GM18907 (cell line): ENCODE measurements at regions not wholly inside any gene's neighbourhood (a gene's known extent, or its start where the extent isn't known, plus 50 kb on each side); places are given as distances from the start of the nearest gene placed in this dataset.

Experiments used
- ATAC-seq: cut with Tn5 transposase; IDR thresholded peaks from one replicate; pipeline ENCODE4 v1.9.1; 2021; ENCODE audit warnings: mild to moderate bottlenecking, moderate library complexity; ENCODE audit not compliant: unreplicated experiment

DNA sequence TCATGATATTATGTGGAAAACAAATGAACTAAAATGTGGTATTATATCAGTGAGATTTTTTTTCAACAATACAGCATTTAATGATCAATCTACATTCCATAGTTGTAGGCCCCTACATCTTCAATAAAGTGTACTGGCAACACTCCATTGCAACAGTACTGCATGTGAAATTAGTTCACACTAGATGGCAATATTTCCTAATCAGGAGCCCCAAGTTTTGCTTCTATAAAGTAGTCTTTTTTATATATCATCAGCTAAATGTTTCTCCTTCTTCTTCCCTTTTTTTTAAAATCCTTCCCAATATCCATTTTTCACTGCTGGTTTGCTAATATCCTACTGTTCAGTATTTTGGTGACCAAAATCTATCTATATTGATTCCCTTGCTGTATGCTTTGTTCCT lies 528.3 kb upstream of the ATXN8OS start:
- ATAC-seq: no peak

DNA sequence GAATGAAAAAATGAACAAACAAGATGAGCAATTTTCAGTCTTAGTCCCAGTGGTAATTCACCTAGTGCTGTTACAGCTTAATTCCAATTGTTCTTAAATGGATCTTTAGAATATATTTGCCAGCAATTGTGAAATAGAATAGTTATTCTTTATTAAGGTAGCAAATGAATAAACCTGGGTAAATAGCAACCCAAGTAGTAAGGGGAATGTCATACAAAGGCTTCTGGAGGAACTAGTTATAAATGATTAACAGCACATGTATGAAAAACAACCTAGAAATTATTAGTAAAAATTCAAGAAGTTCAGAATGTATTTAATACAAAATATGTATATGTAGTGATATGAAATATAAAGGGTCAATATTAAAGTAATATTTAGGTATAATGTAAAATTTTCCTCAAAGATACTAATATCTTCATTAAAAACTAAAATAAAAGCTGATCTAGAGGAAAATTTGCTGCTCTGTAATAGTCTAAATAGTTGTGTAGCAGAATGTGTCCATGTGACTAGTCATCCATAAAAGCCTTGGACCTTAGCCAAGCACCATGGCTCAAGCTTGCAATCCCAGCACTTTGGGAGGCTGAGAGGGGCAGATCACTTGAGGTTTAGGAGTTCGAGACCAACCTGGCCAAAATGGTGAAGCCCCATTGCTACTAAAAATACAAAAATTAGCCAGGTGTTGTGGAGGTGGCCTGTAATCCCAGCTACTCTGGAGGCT lies 535.9 kb upstream of the ATXN8OS start:
- ATAC-seq: no peak

DNA sequence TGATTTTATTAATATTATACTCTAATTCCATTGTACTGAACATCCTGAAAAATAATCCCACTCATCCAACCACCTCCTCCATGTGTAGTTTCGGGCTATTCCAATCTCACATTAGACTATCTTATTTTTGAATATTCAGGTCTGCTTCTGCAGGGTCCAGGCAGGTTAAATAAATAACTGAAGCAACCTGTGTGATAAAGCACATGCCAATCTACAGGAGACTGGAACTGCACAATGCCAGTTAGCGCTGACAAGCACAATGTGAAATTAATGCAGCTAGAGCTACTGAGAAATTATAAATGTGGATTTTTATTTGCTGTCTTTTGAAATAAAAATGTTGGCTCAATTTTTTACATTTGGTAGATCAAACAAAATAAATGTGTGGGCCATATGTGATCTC lies 540.1 kb upstream of the ATXN8OS start:
- ATAC-seq: no peak

DNA sequence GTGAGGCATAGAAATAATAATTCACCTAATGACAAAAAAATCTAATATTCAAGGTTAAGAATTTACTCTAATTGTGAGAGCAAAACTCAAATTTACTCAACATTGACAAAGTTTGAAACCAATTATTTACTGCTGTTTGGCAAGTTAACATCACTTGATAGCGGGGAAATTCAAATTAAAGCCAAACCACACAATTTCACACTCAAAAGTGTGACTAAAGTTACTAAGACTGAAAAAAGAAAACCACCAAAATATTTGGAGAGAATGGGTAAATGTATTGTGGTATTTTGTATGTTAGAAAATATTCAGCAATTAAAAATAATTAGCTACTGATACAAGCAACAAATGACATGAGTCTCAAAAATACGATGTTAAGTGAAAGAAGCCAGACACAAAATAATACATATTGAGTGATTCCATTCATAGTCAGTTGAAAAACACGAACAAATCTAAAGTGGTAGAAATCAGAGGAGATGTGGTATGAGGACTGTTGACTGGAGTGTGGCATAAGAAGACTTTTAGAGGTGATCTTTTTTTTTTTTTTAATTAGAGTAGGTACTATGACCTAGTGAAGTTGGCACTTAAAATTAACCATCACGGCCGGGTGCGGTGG lies 541.4 kb upstream of the ATXN8OS start:
- no peak for ATAC-seq

DNA sequence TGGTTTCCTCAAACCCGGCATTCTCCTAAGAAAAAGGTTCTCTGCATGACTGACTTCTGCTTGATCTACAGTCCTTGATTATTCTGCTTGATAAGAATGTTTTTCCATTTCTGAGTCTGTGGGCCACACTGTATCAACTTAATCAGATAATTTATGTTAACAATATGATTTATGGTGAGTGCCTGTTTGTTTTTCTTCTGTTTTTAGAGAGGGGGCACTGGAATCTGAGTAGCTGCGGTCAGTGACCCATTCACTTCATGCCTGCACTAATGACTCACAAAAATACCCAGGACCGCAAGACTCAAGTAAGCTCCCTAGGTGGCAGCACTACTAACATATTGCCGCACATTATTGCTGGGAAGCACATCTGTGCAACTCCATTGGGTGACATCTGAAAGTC lies 542.3 kb upstream of the ATXN8OS start:
- no peak for ATAC-seq

DNA sequence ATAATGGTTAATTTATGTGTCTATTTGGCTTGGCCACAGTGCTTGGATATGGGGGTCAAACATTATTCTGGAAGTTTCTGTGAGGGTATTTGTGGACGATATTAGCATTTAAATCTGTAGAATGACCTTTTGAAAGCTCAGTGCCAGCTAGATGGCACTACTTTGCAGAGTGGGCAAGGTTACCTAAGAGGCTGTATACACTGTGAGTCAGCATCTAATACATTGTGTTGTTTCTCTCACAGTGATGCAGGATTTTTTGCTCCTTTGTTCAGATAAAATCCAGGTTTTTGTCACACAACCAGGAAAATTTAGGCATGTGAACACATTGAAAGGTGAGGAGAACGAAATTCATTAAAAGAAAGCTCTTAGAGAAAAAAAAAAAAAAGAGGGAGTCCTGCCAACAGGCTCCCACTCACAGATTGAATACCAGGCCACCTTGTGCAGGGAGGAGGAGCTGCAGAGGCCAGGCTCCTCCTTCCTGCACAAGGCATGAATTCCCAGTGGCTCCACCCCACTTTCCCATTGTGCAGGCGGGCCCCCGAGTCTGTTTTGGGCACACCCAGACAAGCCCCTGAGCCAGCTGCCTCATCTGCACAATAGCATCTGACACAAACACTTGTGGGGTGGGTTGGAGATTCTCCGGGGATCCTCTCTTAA lies 551.0 kb upstream of the ATXN8OS start:
- ATAC-seq: no peak

DNA sequence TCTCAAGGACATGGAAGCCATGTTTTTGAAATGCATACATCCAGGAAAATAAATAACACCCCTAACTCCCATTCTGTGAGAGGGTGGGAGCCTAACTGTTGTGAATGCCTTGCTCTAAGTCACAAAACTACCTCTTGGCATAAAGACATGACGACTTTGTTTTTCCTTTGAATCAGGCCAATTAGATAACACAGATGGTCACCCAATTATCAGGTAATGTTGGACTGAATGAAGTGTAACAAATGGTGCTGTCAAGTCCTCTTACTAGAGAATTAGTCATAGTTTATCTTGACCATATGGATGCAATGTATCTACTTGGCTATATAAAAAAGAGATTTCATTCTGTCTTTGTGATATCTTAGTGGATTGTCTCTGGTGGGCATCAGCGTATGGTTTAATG lies 553.6 kb upstream of the ATXN8OS start:
- ATAC-seq: no peak

DNA sequence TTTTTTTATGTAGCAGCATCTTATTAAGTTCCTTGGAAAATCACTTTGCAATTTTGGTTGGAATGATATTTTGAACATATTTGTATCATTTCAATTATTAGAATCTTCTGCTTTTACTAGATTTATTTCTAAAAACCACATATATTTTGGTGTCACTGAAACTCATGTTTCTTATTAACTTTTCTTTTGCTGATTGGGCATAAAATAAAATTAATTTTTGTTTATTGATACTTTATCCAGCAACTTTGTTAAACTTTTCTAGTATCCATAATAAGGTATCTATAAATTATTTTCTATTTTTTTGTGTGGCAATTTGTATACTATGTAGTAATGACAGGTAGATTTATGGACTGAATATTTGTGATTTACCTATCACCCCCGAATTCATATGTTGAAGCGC lies 556.4 kb upstream of the ATXN8OS start:
- ATAC-seq: no peak

DNA sequence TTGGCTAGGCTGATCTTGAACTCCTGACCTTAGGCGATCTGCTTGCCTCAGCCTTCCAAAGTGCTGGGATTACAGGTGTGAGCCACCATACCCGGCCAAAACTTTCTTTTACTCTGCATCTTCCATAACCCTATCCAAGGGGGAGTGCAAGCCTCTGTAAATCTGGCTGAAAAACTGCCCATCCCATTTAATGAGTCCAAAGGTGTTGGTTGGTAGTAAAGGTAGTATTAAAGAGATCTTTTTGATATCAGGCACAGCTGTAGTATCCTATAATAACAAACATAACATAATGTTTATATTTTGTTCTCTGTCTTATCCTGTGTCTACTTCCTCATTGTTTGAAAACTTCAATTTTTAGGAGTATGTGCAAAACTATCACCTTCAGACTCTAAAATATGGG lies 559.8 kb upstream of the ATXN8OS start:
- ATAC-seq: no peak

DNA sequence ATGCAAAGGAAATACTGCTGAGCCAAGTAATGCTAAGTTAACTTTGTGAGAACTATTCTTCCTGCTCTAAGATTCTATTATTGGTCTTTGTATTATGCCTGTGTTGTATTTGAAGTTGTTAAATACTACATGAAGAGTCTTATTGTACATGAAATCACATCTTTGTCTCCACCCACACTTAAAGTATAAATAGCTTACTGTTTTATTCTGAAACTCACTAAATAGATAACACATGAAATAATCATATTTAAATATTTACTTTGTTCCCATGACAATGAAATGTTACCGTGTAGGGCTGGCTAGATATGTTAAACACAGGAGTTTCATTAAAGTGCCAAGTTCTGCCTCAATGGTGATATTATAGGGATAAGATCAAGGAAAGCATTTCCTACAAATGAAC lies 562.1 kb upstream of the ATXN8OS start:
- ATAC-seq: no peak

DNA sequence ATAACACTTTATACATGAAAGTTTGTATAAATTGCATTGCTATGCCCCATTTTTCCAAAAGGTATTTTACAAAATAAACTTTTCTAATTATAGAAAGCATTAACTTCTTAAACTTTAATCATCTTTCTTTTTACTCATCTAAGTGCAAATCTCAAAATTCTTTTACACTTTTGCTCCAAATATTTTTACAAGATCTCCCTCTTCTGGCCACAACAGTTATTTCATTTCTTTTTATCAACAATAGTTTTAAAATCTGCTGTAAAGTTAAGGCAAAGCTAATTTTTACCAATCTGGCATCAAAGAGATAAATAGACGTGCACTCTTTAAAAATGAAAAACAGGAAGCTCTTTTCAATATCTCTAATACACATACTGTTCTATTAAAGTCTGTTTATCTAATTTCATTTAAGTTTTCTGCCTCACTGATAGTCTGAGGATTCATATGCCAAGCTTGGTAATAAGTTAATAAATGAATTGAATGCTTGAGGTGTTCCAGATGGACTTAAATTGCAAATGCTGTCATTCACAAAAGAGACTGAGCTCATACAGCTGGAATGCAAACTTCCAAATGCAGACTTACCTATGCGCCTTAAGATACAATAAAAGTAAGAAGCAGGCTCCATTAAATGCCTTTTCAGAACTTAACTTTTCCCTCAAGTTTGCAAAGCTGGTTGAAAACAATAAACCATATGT lies 583.0 kb upstream of the ATXN8OS start:
- ATAC-seq: no peak

DNA sequence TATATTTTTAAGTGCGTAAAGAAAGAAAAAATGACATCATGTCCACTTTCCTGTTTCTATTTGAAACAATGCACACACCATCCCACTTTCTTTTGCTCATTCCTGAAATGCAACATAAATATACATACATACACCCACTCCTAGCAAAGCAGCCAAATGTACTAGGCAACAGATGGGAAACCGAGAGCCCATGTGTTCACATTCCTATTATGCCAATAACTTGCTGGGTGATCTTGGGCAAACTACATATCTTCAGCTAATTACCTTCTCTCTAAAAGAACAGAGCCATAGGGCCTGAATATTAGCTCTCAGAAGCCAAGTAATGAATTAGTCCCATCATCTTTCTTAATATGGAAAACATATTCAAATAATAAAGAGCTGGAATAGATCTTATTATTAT lies 610.6 kb upstream of the ATXN8OS start:
- ATAC-seq: no peak

DNA sequence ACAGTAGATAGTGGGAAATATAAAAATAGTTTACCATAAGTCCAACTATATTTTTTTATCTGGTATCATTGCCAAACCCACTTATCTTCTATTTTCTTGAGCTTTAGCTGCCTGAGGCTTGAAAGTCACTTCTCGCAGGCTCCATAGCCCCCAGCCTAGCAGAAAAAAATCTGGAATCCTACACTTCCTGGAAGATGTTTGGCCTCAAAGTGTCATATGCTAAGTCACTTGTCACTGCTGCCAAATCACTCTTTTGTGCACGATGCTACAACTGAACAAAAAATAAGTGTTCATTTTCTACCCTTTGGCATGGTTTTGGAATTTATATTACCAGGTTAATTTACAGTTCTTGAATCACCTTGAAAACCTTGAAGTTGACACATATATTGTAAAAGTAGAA lies 612.5 kb upstream of the ATXN8OS start:
- no peak for ATAC-seq

DNA sequence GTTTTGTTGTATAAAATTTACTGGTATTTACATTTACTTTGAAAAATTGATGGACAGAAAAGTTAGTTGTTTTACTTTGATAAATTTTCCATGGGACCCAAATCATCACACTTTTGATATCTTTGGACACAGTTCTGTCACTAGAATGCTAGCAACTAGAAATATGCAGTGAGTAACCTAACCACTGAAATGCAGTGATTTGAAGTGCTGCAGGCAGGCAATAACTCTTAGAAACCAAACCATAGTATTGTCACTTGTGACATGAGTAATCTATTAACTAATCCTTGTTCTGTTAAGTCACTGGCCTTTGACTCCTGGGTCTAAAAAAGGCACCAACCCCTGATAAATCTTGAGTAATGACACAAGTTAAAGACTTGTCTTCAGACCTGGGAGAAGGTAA lies 620.0 kb upstream of the ATXN8OS start:
- ATAC-seq: no peak

DNA sequence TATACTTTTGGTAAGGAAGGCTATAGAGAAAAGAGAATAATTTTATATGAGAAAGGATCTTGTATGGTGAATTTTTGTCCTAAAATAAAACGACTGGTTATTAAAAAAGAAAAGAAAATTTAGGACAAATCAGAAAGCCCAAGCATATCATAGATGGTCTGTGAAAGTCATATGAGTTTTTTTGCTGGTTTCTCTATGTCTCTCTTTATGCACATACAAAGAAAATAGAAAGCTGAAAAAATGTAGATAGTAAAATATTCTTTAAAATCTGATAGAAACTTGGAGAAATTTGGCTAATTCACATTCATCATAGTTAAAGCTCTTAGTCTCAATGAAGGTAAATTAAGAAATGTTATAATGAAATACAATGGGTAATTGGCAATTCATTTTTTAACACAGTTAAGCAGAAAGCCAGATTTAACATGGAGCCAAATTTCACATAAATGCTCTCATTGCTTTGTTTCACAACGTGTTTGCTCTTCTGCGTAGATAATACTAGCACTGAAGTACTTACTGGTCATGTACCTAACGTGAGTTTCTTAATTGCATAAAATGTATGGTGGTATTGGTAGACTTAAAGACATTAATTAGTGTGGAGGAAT lies 621.5 kb upstream of the ATXN8OS start:
- no peak for ATAC-seq

DNA sequence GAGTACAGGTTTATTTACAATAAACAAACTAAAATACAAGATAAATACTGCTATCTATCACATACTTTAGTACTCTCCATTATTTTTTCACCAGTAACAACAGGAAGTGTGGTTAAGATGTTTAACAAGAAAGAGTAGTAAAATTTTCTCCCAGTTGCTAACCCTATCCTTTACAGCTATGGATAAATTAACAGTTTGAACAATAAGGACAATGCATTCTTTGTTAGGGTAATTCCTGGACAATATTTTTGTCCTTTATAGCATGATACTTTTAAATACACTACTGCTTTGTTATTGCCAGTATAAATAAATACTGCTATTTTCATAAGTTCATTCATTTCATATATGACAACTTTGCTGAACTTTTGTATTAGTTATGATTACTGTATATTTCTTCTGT lies 630.2 kb upstream of the ATXN8OS start:
- no peak for ATAC-seq

DNA sequence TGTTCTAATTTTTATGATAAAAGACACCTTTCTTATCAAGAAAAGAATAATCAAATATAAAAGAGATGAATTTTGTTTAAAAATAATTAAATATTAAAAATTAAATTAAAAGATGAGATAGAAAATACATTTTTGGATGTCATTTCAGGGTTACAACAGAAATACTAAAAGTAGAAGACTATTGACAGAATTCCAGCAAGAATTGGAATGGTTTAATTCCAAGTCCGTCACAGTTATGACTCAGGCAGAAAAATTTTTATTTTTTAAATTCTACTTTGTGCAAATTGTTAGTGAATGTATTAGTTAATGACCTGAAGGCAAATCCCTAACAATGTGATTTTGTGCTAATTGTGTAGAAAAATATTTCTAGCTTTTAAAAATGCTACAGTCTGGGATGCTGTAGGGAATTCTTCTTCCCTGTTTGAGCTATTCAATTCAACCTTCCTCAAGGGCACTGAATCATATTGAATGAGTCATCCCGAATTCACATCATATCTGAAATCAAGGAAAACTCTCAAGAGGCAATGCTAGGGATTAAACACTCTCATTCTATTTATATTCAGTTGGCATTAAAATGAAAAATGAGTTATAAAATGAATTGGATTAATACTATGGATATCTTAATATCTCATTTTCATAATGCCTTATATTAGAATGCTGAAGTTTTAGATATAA lies 633.5 kb upstream of the ATXN8OS start:
- ATAC-seq: no peak

DNA sequence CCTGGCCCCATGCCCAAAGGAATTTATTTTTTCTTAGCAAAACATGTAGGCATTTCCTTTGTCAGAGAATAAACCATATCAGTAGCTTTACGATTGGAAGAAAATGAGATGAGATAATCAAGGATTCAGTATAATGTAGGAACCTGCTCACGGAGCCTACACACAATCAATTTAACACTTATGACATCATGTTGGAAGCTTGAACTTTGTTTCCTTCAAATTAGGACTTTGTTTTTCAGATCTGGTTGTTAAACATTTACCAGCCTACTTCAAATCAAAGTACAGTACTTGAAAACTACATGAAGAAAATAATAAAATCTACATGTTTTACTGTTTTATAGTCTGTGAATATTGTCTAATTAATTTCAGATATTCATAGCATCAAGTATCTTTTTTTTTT lies 639.0 kb upstream of the ATXN8OS start:
- ATAC-seq: no peak

DNA sequence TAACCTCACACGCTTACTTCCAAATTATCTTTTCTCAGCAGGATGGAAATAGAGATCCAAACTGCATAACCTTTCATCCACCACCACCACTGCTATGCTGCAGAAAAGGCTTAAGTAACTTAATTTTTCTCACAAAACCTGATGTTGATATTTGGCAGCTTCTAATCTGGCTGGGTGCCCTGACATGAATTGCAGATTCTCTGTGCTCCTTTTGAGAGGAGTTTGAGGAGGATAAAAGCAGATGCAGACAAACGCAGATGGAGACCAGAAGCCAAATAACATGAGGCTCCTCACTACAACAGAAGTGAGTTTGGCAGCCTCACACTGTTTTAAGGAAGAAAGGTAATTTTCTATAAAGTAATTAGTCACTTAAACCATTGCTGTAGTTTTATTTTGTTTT lies 646.2 kb upstream of the ATXN8OS start:
- ATAC-seq: no peak

DNA sequence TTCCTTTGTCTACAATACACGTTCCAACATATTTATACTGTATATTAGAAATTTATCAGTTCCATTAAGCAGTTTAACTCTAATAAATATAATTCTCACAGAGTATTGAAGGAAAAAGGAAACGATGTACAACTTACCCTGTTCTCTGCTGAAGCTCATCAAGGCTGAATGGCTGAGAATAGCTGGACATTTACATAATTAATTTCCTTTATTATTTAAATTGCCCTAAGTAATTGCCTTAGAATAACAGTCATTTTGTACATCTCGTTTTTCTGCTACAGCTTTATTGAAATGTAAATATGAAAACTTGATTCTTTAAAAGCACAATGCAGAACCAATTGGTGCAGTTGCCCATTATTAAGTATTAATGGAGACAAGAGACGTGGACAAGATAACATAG lies 648.3 kb upstream of the ATXN8OS start:
- no peak for ATAC-seq

DNA sequence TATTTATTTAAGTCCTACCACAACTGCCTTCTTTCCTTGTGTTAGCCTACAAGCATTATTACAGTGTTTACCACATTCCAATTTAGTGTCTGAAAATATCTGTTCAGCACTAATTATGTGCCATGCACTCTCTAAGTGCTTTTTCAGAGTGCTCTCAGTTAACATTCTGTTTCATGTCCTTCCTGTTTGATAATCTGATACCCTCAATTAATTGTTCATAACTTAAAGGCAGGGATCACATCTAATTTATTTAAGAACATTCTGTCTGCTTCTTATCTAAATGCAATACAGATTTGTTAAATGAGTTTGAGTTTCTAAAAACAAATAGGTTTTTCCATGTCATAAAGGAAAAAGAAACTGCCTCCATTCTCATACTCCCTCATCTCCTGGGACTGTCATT lies 649.6 kb upstream of the ATXN8OS start:
- ATAC-seq: no peak
